Fibroblast of skin of scalp (primary cell): ENCODE measurements at regions not wholly inside any gene's neighbourhood (a gene's known extent, or its start where the extent isn't known, plus 50 kb on each side); places are given as distances from the start of the nearest gene placed in this dataset.

ENCODE experiments used
- DNase-seq: peaks from one replicate; pipeline ENCODE4 v3.0.0-alpha.2; 2013

- DNase-seq = peak; percentile 93
Measured at GRCh38 chrX:45771114-45771513, 570.4 kb upstream of the DIPK2B start.

GRCh38 chrX:45769761-45770582 lies 569.3 kb upstream of the DIPK2B start:
- DNase-seq = peak; percentile 91

GRCh38 chrX:45768666-45769236 lies 568.1 kb upstream of the DIPK2B start:
- DNase-seq = no peak

- DNase-seq = peak; percentile 73
Measured at GRCh38 chrX:45766981-45767501, 566.4 kb upstream of the DIPK2B start.

DNA sequence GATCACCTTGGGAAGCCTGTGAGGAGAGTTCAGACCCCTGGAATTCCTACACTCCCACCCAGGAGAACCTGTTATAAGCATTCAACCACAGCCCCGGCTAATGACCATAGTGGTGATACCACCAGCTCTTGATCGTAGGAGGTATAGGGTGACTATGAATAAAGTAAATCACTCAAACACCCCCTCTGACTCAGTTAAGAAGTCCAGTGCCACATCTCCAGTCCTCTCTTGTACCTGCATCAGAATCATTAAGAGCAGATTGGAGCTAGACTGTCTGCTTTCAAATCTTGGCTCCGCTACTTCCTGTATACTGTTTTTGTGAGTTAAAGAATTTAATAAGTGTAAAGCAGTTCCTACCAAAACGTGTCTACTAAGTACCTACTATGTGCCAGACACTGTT lies 565.1 kb upstream of the DIPK2B start:
- DNase-seq = no peak

GRCh38 chrX:45765281-45765680 lies 564.6 kb upstream of the DIPK2B start:
- no peak for DNase-seq

- no peak for DNase-seq
Measured at GRCh38 chrX:45762699-45763647, 562.3 kb upstream of the DIPK2B start.

DNA sequence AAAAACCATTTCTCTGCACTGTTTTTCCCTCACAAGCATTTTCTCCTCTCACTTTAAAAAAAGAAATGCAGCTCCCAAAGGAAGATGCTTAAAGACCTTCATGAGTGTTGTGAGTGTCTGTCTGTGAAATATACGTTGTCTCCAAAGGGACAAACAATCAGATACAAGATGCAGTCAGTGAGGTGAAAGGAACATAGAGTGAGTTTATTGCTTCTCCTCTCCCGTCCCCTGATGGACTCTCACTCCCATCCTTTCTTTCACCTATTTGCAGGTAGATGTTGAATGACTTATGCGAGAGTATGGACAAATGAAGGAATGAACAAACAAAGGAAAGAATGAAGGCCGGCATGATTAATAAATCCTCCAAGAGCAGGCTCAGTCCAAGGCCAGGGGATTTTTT lies 561.2 kb upstream of the DIPK2B start:
- no peak for DNase-seq

- DNase-seq = no peak
Measured at GRCh38 chrX:45760187-45760742, 559.6 kb upstream of the DIPK2B start.

GRCh38 chrX:45758738-45759397 lies 558.2 kb upstream of the DIPK2B start:
- DNase-seq = peak; percentile 35

DNA sequence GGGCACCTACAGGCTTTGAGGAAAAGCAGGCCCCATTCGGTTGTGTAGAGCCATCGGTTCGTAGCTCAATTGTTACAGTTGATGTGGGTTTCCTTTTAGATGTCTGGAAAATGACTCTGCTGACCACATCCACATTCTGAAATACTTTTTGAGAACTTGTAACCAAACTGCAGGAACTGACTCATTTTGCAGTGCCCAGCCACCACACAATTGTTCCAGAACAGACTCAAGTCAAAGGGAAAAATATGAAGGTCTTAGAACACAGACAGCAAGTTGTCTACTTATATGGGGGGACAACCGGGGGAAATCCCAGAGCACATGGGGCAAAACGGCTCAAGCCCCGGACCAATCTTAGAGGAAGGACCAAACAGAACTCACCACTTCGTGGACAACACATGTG lies 557.6 kb upstream of the DIPK2B start:
- peak; percentile 89 for DNase-seq

- no peak for DNase-seq
Measured at GRCh38 chrX:45757272-45757671, 556.6 kb upstream of the DIPK2B start.

DNA sequence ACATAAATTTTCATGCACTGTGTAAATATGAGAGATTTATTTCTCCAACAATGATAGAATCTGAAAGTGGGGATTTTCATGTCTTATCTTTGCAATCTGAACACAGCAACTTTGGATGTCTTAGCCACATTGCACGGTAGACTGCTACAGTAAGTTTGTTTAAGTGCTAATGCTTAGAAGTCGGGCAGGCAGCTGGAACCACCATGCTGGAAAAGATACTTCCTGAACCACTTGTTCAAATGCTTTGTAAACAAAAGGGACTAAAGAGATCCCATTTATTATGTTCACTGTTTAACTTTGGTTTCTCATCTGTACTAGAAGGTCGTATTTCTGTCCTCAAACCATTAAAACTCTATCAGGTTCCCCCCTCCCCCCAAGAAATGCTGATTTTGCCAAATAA lies 555.9 kb upstream of the DIPK2B start:
- DNase-seq = no peak

DNA sequence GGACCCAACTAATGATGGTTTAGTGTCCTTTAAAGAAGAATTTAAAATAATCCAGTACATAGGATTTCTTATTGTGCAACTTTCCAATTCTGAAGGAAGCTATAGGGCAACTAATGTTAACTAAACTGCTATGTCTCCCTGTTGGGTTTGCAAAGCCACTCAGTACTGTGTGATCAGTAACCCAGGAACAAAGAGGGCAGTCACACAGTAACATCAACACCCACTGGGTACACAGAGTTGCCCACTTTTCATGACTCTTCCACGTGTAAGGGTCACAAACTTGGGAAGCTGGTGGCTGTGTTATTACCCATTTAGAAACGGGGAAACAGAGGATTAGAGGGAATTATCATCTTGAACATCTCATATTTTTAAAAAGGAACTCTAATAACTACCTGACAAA lies 555.0 kb upstream of the DIPK2B start:
- no peak for DNase-seq

DNA sequence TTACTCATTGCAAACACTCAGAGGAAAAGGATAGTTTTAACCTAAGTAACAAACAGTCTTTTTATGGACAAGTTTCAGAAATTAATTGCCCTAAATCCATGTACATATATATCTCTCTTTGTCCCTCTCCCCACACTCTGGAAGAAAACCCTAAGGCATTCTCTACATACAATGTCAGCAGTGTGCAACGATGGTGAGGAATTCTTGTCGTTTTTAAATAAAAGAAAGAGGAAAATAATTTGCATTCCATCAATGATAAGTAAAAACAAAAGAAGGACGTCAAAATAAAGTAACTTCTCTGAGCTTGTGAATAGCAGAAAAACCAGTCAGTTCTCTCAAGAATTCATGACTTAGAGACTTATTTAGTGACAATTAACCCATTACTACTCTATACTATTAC lies 550.5 kb upstream of the DIPK2B start:
- DNase-seq = peak; percentile 40

- DNase-seq = no peak
Measured at GRCh38 chrX:45750639-45751038, 550.0 kb upstream of the DIPK2B start.

DNA sequence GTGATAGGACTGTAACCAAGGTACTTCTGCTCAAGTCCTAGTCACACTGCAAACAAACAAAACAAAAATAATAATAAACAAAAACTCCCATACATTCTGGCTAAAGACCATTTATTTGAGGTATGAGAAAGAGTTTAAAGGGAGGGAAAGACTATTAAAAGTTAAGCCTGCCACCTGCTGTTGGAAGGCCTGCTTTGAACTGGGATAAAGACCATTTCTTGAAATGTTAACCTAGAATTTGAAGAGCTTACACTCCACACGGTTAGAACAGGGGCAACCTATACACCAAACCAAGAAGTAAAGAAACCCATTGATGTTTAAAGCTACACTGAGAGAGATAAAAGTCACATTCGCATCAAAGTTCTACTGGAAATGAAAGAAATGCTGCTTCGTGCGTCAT lies 548.7 kb upstream of the DIPK2B start:
- no peak for DNase-seq

GRCh38 chrX:45748369-45748774 lies 547.7 kb upstream of the DIPK2B start:
- DNase-seq = no peak

GRCh38 chrX:45747905-45748304 lies 547.2 kb upstream of the DIPK2B start:
- no peak for DNase-seq

DNA sequence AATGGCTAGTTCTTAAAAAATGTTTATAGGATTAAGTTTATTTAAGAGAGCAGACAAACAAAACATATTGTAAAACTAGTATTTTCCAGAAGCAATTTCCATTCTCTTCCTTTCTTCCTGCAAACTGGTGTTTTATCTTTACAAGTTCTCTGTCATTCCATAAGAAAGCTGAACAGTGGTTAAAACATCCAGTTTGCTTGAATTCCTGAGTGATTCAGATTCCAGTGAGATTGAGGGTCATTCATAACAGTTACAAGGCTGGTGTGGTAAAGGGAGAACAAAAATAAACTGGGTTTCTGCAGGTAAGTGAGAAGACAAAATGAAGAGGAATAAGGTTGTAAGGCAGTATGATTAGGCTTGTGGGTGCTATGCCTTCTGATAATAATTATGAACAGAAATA lies 544.8 kb upstream of the DIPK2B start:
- no peak for DNase-seq

- DNase-seq = no peak
Measured at GRCh38 chrX:45743906-45744625, 543.4 kb upstream of the DIPK2B start.
